ENCODE measurements at regions not wholly inside any gene's neighbourhood (a gene's known extent, or its start where the extent isn't known, plus 50 kb on each side); places are given as distances from the start of the nearest gene placed in this dataset.

- peak in 1 of 4 experiments; percentile 9 for DNase-seq
Measured at GRCh38 chr2:217267758-217268157, 407.9 kb upstream of the TNP1 start.

GRCh38 chr2:217263756-217264155 is 403.9 kb upstream of the TNP1 start:
- DNase-seq = no peak

GRCh38 chr2:217262911-217263310 is 403.0 kb upstream of the TNP1 start:
- no peak for DNase-seq

- peak in 2 of 4 experiments; percentile 17 to 23 for DNase-seq
Measured at GRCh38 chr2:217261452-217261851, 401.6 kb upstream of the TNP1 start.

GRCh38 chr2:217260441-217261115 is 400.7 kb upstream of the TNP1 start:
- no peak for DNase-seq

- no peak for DNase-seq
Measured at GRCh38 chr2:217258170-217258569, 398.3 kb upstream of the TNP1 start.

GRCh38 chr2:217256251-217256650 is 396.4 kb upstream of the TNP1 start:
- no peak for DNase-seq

- DNase-seq = no peak
Measured at GRCh38 chr2:217254111-217254510, 394.2 kb upstream of the TNP1 start.

GRCh38 chr2:217252181-217252580 is 392.3 kb upstream of the TNP1 start:
- no peak for DNase-seq

GRCh38 chr2:217250013-217250524 is 390.2 kb upstream of the TNP1 start:
- no peak for DNase-seq

GRCh38 chr2:217249121-217250012 is 389.5 kb upstream of the TNP1 start:
- no peak for DNase-seq

- peak; percentile 39 to 68 (median 55) for DNase-seq
Measured at GRCh38 chr2:217248312-217248935, 388.6 kb upstream of the TNP1 start.

GRCh38 chr2:217247476-217247875 is 387.6 kb upstream of the TNP1 start:
- no peak for DNase-seq

- no peak for DNase-seq
Measured at GRCh38 chr2:217246108-217246507, 386.2 kb upstream of the TNP1 start.

- DNase-seq = no peak
Measured at GRCh38 chr2:217244815-217245214, 385.0 kb upstream of the TNP1 start.

GRCh38 chr2:217242947-217243346 is 383.1 kb upstream of the TNP1 start:
- DNase-seq = no peak

GRCh38 chr2:217231724-217232123 is 371.9 kb upstream of the TNP1 start:
- DNase-seq = peak in 2 of 4 experiments; percentile 16 to 30

- DNase-seq = no peak
Measured at GRCh38 chr2:217231212-217231611, 371.3 kb upstream of the TNP1 start.

GRCh38 chr2:217228732-217229131 is 368.9 kb upstream of the TNP1 start:
- no peak for DNase-seq

GRCh38 chr2:217227794-217228193 is 367.9 kb upstream of the TNP1 start:
- no peak for DNase-seq

- no peak for DNase-seq
Measured at GRCh38 chr2:217225596-217225995, 365.7 kb upstream of the TNP1 start.

- DNase-seq = peak; percentile 56 to 90 (median 71)
Measured at GRCh38 chr2:217223222-217223930, 363.5 kb upstream of the TNP1 start.
